Stomach smooth muscle (tissue), 2 donors: ENCODE measurements at regions not wholly inside any gene's neighbourhood (a gene's known extent, or its start where the extent isn't known, plus 50 kb on each side); places are given as distances from the start of the nearest gene placed in this dataset.

Experiments used
- H3K27ac ChIP-seq: one replicate; pipeline ENCODE4 v1.7.0; 2013; ENCODE audit warnings: mild to moderate bottlenecking, low read length, inconsistent platforms
- H3K27me3 ChIP-seq, 2 donors: one replicate each; pipeline ENCODE4 v1.7.0; 2013; ENCODE audit warnings: low read length in 2 of 2; ENCODE audit not compliant: insufficient read depth in 2 of 2, control insufficient read depth in 1 of 2
- H3K36me3 ChIP-seq, 2 donors: one replicate each; pipeline ENCODE4 v1.7.0; 2013; ENCODE audit warnings: low read length in 2 of 2; ENCODE audit not compliant: control insufficient read depth in 2 of 2, insufficient read depth in 2 of 2
- H3K4me1 ChIP-seq: one replicate; pipeline ENCODE4 v1.7.0; 2013; ENCODE audit warnings: low read length; ENCODE audit not compliant: control insufficient read depth, insufficient read depth
- H3K4me3 ChIP-seq, 2 donors: one replicate each; pipeline ENCODE4 v1.7.0; 2013; ENCODE audit warnings: low read length in 2 of 2
- H3K9ac ChIP-seq, 2 donors: one replicate each; pipeline ENCODE4 v1.7.0; 2013; ENCODE audit warnings: low read length in 2 of 2, mild to moderate bottlenecking in 1 of 2
- H3K9me3 ChIP-seq, 2 donors: one replicate each; pipeline ENCODE4 v1.7.0; 2013; ENCODE audit warnings: low read length in 2 of 2; ENCODE audit not compliant: control insufficient read depth in 2 of 2
- donor health status: healthy.
- donor health status: Pancreatic carcinoma.

DNA sequence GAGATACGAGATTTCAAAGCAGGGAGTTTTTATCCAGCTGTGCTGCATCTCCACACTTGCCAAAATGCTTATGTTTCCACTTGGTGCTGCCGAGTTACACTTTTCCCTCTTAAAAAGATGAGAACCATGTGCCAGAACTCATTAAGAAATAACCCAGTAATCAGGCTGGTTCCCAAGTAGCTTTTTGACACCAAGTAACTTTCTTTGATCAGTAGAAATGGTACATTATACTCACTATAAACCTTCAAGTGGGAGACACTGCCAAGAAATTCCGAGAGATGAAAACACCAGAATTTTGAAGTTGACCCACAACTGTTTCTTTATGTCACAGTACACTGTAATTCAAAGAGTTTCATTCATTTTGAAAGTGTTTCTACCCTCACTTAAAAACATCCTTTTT lies 164.6 kb upstream of the CCDC54 start:
- Histone ChIP-seq H3K27me3 (no peaks in the 10 kb centered on the region), H3K9ac (no peak overlapping the region), H3K4me1 (peaks cover 9% of the 10 kb centered on the region), H3K9me3 (no peaks in the 10 kb centered on the region), H3K27ac (no peak overlapping the region), H3K36me3 (no peaks in the 10 kb centered on the region), H3K4me3 (no peak overlapping the region)

DNA sequence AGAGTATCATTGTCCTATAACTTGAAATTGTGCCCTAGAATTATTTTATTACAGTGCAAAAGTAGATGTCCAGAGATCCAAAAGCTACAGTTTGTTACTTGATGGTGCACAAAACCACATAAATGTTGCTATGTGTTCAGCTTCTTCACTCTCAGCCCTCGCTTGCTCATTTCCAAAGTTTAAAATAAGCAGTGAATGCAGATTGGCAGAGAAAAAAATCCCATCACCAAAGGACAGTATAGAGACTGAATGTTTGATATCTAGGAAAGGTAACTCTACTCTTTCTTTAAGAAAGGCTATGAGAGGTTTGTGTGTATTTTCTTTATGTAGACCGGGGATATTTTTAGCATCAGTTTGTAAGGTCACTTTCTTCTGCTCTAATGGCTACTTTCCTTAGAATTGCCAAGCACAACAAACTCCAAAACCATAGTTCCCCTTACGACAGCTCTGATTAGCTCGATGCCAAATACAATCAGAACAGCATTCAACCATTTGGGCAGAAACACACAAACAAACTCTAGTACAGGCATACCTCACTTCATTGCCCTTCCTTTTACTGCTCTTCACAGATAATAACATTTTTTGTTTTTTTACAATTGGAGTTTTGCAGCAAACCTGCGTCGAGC lies 164.1 kb upstream of the CCDC54 start:
- H3K9ac ChIP-seq, result no peak overlapping the region
- no peak overlapping the region for H3K27ac ChIP-seq
- no peaks in the 10 kb centered on the region for H3K36me3 ChIP-seq
- H3K4me3 ChIP-seq, result no peak overlapping the region
- H3K27me3 ChIP-seq, result no peaks in the 10 kb centered on the region
- peaks cover 9% of the 10 kb centered on the region for H3K4me1 ChIP-seq
- no peaks in the 10 kb centered on the region for H3K9me3 ChIP-seq

DNA sequence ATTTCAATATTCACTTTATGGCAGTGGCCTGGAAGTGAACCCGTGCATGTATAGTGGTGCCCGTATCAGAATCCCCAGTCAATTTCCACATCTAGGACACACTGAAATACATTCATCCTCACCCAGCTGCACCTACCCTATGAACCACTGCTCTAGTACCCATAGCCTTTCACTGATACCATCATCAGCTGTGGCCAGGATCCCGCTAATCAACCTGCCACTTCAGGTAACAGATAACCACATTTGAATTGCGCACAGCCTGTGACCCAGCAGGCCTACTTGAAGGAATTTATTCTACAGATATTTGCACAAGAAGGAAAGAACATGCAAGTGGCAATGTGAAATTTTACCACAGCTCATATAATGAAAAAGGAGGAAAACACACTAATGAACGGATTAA lies 161.0 kb upstream of the CCDC54 start:
- Histone ChIP-seq H3K27me3 (no peaks in the 10 kb centered on the region), H3K9ac (no peak overlapping the region), H3K4me3 (no peak overlapping the region), H3K4me1 (no peaks in the 10 kb centered on the region), H3K27ac (no peak overlapping the region), H3K36me3 (no peaks in the 10 kb centered on the region), H3K9me3 (no peaks in the 10 kb centered on the region)

DNA sequence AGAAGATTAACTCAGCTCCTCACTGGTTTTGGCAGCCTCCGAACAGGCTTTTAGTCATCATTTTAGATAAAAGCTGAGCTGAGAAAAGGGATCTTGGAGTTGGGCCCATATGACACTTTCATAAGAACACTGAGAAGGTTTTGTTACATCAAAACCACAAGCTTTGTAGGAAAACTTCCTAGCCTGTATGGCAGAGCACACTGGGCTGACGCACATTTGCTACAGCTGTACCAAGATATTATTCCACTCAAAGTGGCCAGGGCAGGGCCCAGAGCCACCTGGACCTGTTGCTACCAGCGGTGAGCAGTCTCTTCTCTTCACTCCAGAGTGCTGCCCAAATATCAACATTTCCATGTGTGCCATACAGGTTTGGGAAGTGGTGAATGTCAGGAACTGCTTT lies 160.5 kb upstream of the CCDC54 start:
- no peak overlapping the region for H3K9ac ChIP-seq
- no peaks in the 10 kb centered on the region for H3K9me3 ChIP-seq
- no peaks in the 10 kb centered on the region for H3K27me3 ChIP-seq
- H3K27ac ChIP-seq, result no peak overlapping the region
- H3K4me1 ChIP-seq, result no peaks in the 10 kb centered on the region
- no peaks in the 10 kb centered on the region for H3K36me3 ChIP-seq
- H3K4me3 ChIP-seq, result no peak overlapping the region

DNA sequence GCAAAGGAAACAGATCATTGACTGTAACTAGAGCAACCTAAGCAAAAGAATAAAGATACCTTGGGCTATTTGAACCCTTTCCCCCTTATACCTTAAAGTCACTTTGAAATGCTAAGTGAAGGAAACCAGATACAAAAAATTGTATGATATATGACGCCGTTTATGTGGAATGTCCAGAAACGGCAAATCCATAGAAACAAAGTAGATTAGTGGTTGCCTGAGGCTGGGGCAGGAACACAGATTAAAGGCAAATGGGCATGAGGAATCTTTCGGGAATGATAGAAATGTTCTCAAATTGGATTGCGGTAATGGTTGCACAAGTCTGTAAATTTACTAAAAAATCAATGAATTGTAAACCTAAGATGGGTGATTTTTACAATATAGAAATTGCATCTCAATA lies 160.1 kb upstream of the CCDC54 start:
- no peaks in the 10 kb centered on the region for H3K36me3 ChIP-seq
- no peaks in the 10 kb centered on the region for H3K27me3 ChIP-seq
- no peaks in the 10 kb centered on the region for H3K9me3 ChIP-seq
- no peak overlapping the region for H3K4me3 ChIP-seq
- no peak overlapping the region for H3K27ac ChIP-seq
- H3K9ac ChIP-seq, result no peak overlapping the region
- H3K4me1 ChIP-seq, result no peaks in the 10 kb centered on the region

DNA sequence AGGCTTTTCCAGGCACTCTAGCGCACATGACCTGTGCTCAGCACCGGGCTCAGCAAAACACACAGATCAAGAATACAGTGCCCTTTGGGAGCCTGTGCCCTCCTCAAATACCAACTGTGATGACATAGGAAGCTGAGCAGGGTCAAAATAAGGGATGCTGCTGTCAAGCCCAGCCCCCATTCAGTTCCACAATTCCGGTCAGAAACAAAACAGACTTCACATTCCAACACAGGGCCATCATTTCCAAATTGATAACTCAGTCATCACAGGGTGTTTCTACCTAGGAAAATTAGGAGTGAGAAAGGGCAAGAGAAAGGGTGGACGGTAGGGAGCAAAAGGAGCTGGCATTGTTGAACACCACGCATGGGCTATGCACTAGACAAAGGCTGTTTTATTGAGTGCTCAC lies 158.4 kb upstream of the CCDC54 start:
- H3K4me1 ChIP-seq, result no peaks in the 10 kb centered on the region
- H3K9me3 ChIP-seq, result no peaks in the 10 kb centered on the region
- no peaks in the 10 kb centered on the region for H3K27me3 ChIP-seq
- H3K36me3 ChIP-seq, result no peaks in the 10 kb centered on the region
- no peak overlapping the region for H3K4me3 ChIP-seq
- H3K9ac ChIP-seq, result no peak overlapping the region
- H3K27ac ChIP-seq, result no peak overlapping the region

DNA sequence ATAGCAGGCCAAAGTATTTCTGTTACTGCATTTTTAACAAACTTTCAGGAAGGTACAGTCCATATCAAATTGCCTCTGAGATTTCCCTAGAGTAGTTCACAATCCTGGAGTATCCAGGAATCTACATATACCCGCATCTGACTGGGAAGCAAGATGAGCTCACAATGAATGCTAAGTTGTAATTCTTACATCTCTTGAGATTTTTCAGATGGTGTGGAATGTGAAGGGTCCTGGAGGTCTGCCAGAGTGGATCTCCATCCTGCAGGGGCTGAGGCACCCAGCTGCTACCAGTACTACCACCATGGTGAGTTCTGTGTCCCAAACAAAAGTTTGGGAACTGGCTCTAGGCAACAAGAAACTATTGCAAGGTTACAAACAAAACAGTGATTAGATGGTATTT lies 156.7 kb upstream of the CCDC54 start:
- H3K4me3 ChIP-seq, result no peak overlapping the region
- no peak overlapping the region for H3K27ac ChIP-seq

DNA sequence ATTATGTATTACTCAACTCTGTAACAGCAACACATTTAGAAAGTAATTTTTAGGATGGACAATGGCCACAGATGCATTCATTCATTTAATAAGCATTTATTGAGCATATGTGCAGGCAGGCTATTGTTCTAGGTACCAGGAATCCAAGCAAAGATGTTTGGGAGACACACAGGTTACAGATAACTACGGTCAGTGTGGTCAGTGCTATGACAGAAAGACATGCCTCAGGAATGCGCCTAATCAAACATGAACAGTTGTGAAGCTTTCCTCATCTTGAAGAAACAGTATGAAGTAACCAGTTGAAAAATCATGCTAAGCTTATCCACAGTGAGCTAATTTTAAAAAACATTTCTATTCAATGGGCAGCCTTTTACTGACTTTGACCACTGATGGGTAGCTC lies 155.4 kb upstream of the CCDC54 start:
- no peaks in the 10 kb centered on the region for H3K36me3 ChIP-seq
- H3K27me3 ChIP-seq, result no peaks in the 10 kb centered on the region
- no peak overlapping the region for H3K9ac ChIP-seq
- H3K9me3 ChIP-seq, result no peaks in the 10 kb centered on the region
- no peak overlapping the region for H3K4me3 ChIP-seq
- no peak overlapping the region for H3K27ac ChIP-seq
- no peaks in the 10 kb centered on the region for H3K4me1 ChIP-seq

More for the DNA sequence above, 156.7 kb upstream of the CCDC54 start:
- no peaks in the 10 kb centered on the region for H3K4me1 ChIP-seq
- H3K9me3 ChIP-seq, result no peaks in the 10 kb centered on the region
- H3K9ac ChIP-seq, result no peak overlapping the region
- H3K27me3 ChIP-seq, result no peaks in the 10 kb centered on the region
- H3K36me3 ChIP-seq, result no peaks in the 10 kb centered on the region

DNA sequence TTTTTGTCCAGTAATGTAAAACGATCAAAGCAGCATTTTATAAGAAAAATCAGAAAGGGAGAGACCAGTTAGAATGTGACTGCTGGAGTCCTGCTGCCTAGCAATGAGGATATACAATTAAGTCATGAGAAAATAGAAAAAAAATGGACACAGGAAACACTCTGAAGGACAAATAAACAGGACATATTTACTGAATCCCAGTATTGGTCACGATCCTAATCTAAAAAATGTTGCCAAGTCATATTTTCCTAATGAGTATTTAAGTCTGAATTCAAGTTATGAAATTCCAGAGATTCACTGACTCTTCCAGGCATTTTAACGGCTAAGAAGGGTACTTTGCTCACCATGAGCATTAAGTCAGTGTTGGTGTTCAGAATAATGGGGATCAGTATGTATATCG lies 154.3 kb upstream of the CCDC54 start:
- no peak overlapping the region for H3K4me3 ChIP-seq
- H3K27ac ChIP-seq, result no peak overlapping the region
- H3K36me3 ChIP-seq, result no peaks in the 10 kb centered on the region
- H3K9ac ChIP-seq, result no peak overlapping the region
- H3K27me3 ChIP-seq, result no peaks in the 10 kb centered on the region
- H3K9me3 ChIP-seq, result no peaks in the 10 kb centered on the region
- no peaks in the 10 kb centered on the region for H3K4me1 ChIP-seq

DNA sequence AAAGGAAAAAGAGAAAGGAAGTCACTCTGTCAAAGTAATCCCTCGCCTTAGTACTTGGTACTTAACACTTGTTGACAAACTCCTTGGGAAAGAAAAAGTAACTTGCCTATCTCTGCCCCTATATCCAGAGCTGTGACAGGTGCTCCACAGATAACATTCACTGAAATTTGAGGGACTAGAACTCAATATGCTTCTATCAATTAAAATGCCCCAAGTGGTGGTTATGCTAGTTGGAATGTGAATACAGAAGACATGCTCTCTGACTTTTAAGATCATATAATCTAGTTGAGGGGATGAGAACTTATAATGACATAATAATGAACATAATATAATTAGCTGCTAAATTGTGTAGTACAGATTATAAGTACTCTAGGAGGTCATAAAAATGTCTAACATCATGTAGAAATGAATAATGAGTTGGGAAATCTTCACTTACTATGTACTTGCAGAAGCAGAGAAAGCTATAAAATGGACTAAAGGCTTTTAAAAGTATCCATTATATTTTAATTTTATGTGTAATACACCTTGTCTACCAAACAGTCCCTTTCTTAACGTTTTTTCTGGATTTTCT lies 153.1 kb upstream of the CCDC54 start:
- H3K4me1 ChIP-seq, result no peaks in the 10 kb centered on the region
- H3K9me3 ChIP-seq, result no peaks in the 10 kb centered on the region
- H3K27ac ChIP-seq, result no peak overlapping the region
- no peaks in the 10 kb centered on the region for H3K36me3 ChIP-seq
- no peak overlapping the region for H3K4me3 ChIP-seq
- no peak overlapping the region for H3K9ac ChIP-seq
- H3K27me3 ChIP-seq, result no peaks in the 10 kb centered on the region

DNA sequence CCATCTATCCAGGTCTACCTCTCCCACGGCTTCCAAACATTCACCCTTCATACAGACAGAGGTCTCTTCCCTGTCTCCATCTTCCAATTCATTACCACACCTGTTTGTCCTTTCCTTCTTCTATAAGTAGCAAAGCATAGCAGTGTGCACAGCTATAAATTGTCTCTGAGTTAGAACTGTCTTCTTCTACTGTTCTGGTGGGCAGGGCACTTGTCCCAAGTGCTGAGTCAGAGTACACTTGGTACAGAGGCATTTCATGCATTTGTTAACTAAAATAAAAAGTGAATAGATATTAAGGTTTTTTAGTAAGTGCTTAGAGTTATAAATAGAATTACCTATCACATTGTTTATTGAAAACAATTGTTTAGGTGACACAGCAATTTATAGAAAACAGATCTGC lies 150.1 kb upstream of the CCDC54 start:
- H3K27ac ChIP-seq, result no peak overlapping the region
- H3K4me1 ChIP-seq, result no peaks in the 10 kb centered on the region
- no peak overlapping the region for H3K4me3 ChIP-seq
- H3K9ac ChIP-seq, result no peak overlapping the region
- H3K9me3 ChIP-seq, result no peaks in the 10 kb centered on the region
- no peaks in the 10 kb centered on the region for H3K36me3 ChIP-seq
- H3K27me3 ChIP-seq, result no peaks in the 10 kb centered on the region
